NCI-H1436 (cell line): ENCODE measurements at regions not wholly inside any gene's neighbourhood (a gene's known extent, or its start where the extent isn't known, plus 50 kb on each side); places are given as distances from the start of the nearest gene placed in this dataset.
"Not testable (repeated sequence)": the region's sequence is repeated elsewhere in the genome, so short reads cannot be mapped to it uniquely, and the experiment has no call there.

ENCODE experiments used
- DNase-seq: peaks from one replicate; lab custom pipeline; 2025; lab: John Stamatoyannopoulos, UW

GRCh38 chr12:59345406-59345805 lies 250.4 kb upstream of the SLC16A7 start:
- DNase-seq, result no peak

GRCh38 chr12:59344224-59344623 lies 251.6 kb upstream of the SLC16A7 start:
- no peak for DNase-seq

GRCh38 chr12:59329462-59329861 lies 266.4 kb upstream of the SLC16A7 start:
- DNase-seq, result no peak

GRCh38 chr12:59328395-59329075 lies 267.3 kb upstream of the SLC16A7 start:
- DNase-seq, result not testable (repeated sequence)

- DNase-seq, result not testable (repeated sequence)
Measured at GRCh38 chr12:59326457-59326856, 269.4 kb upstream of the SLC16A7 start.

- DNase-seq, result no peak
Measured at GRCh38 chr12:59322473-59322872, 273.4 kb upstream of the SLC16A7 start.

GRCh38 chr12:59321278-59321677 lies 274.6 kb upstream of the SLC16A7 start:
- no peak for DNase-seq

GRCh38 chr12:59320112-59320511 lies 275.7 kb upstream of the SLC16A7 start:
- DNase-seq, result no peak

GRCh38 chr12:59318940-59319339 lies 276.9 kb upstream of the SLC16A7 start:
- DNase-seq, result no peak

GRCh38 chr12:59317598-59317997 lies 278.2 kb upstream of the SLC16A7 start:
- no peak for DNase-seq

GRCh38 chr12:59316938-59317337 lies 278.9 kb upstream of the SLC16A7 start:
- no peak for DNase-seq

GRCh38 chr12:59316354-59316753 lies 279.5 kb upstream of the SLC16A7 start:
- not testable (repeated sequence) for DNase-seq

GRCh38 chr12:59314209-59314608 lies 281.6 kb upstream of the SLC16A7 start:
- no peak for DNase-seq

GRCh38 chr12:59304077-59304721 lies 291.6 kb upstream of the SLC16A7 start:
- DNase-seq, result no peak

- no peak for DNase-seq
Measured at GRCh38 chr12:59298296-59298695, 297.5 kb upstream of the SLC16A7 start.

- DNase-seq, result no peak
Measured at GRCh38 chr12:59294221-59294620, 301.6 kb upstream of the SLC16A7 start.

- DNase-seq, result no peak
Measured at GRCh38 chr12:59282999-59283398, 312.8 kb upstream of the SLC16A7 start.

- not testable (repeated sequence) for DNase-seq
Measured at GRCh38 chr12:59273561-59273960, 322.3 kb upstream of the SLC16A7 start.

- DNase-seq, result no peak
Measured at GRCh38 chr12:59268295-59268809, 327.5 kb upstream of the SLC16A7 start.

- DNase-seq, result no peak
Measured at GRCh38 chr12:59260202-59260601, 335.6 kb upstream of the SLC16A7 start.

- DNase-seq, result no peak
Measured at GRCh38 chr12:59252731-59253130, 332.4 kb upstream of the LRIG3 start.

GRCh38 chr12:59250766-59251165 lies 330.5 kb upstream of the LRIG3 start:
- DNase-seq, result no peak

- no peak for DNase-seq
Measured at GRCh38 chr12:59240048-59240447, 319.7 kb upstream of the LRIG3 start.

GRCh38 chr12:59234391-59234790 lies 314.1 kb upstream of the LRIG3 start:
- DNase-seq, result no peak
